ENCODE measurements at regions not wholly inside any gene's neighbourhood (a gene's known extent, or its start where the extent isn't known, plus 50 kb on each side); places are given as distances from the start of the nearest gene placed in this dataset.

GRCh38 chr10:133027482-133027881 is 60.2 kb upstream of the ADGRA1 start:
- TF ChIP-seq EGR1 (IDR thresholded peaks at IDR 0.05; ENCODE audit: low read depth in 2 of 2) (no peak), CTCF (IDR thresholded peaks at IDR 0.05; ENCODE audit: low read depth, low read length, missing input control) (no peak), GABPA (IDR thresholded peaks at IDR 0.05 in 1 of 2, conservative IDR thresholded peaks at IDR 0.05 in 1 of 2) (no peak), JUND (IDR thresholded peaks at IDR 0.05) (no peak), YY1 (IDR thresholded peaks at IDR 0.05) (no peak), RXRA (IDR thresholded peaks at IDR 0.05) (no peak), ZBTB33 (IDR thresholded peaks at IDR 0.05) (no peak), ATF3 (IDR thresholded peaks at IDR 0.05) (no peak), MAX (IDR thresholded peaks at IDR 0.05) (no peak), NR2F2 (IDR thresholded peaks at IDR 0.05) (no peak)
- Histone ChIP-seq H3K9me3 (ENCODE audit: control insufficient read depth in 4 of 4, low read length in 3 of 4) (no peaks in the 10 kb centered on the region), H3K27me3 (ENCODE audit: control insufficient read depth in 4 of 4, insufficient read depth in 4 of 4, low read length in 3 of 4) (peaks cover 0 to 2% (median 0%) of the 10 kb centered on the region in 4 donors), H3K36me3 (ENCODE audit: control insufficient read depth in 4 of 4, insufficient read depth in 3 of 4, low read depth in 1 of 4, low read length in 3 of 4) (no peaks in the 10 kb centered on the region), H3K27ac (ENCODE audit: low read depth in 1 of 2, low read length in 2 of 2) (no peak overlapping the region), H3K4me3 (ENCODE audit: low read depth in 1 of 3, low read length in 3 of 3) (no peak overlapping the region), H3K4me1 (ENCODE audit: control insufficient read depth in 4 of 4, insufficient read depth in 4 of 4, low read length in 3 of 4) (no peaks in the 10 kb centered on the region), H3K9ac (ENCODE audit: low read depth in 1 of 2, low read length in 2 of 2) (no peak overlapping the region)
- WGBS: 60% methylated on average over 13 of the region's 13 CpGs
- DNase-seq (ENCODE audit: low spot score): no peak

GRCh38 chr10:133026726-133027395 is 60.9 kb upstream of the ADGRA1 start:
- Histone ChIP-seq H3K4me3 (ENCODE audit: low read depth in 1 of 3, low read length in 3 of 3) (no peak overlapping the region), H3K4me1 (ENCODE audit: control insufficient read depth in 4 of 4, insufficient read depth in 4 of 4, low read length in 3 of 4) (no peaks in the 10 kb centered on the region), H3K27me3 (ENCODE audit: control insufficient read depth in 4 of 4, insufficient read depth in 4 of 4, low read length in 3 of 4) (peaks cover 0 to 2% (median 0%) of the 10 kb centered on the region in 4 donors), H3K9ac (ENCODE audit: low read depth in 1 of 2, low read length in 2 of 2) (no peak overlapping the region), H3K27ac (ENCODE audit: low read depth in 1 of 2, low read length in 2 of 2) (no peak overlapping the region), H3K36me3 (ENCODE audit: control insufficient read depth in 4 of 4, insufficient read depth in 3 of 4, low read depth in 1 of 4, low read length in 3 of 4) (no peaks in the 10 kb centered on the region), H3K9me3 (ENCODE audit: control insufficient read depth in 4 of 4, low read length in 3 of 4) (no peaks in the 10 kb centered on the region)
- WGBS: 80% methylated on average over 22 of the region's 22 CpGs
- DNase-seq (ENCODE audit: low spot score): no peak
- no peak for TF ChIP-seq TAF1 (conservative IDR thresholded peaks at IDR 0.05)
- no peak for TF ChIP-seq GABPA (IDR thresholded peaks at IDR 0.05 in 1 of 2, conservative IDR thresholded peaks at IDR 0.05 in 1 of 2)
- no peak for TF ChIP-seq MAX (IDR thresholded peaks at IDR 0.05)
- no peak for TF ChIP-seq FOXA2 (IDR thresholded peaks at IDR 0.05)
- no peak for TF ChIP-seq ZBTB33 (IDR thresholded peaks at IDR 0.05)
- no peak for TF ChIP-seq JUND (IDR thresholded peaks at IDR 0.05)
- no peak for TF ChIP-seq RAD21 (IDR thresholded peaks at IDR 0.05)
- no peak for TF ChIP-seq CTCF (IDR thresholded peaks at IDR 0.05; ENCODE audit: low read depth, low read length, missing input control)
- TF ChIP-seq RXRA (IDR thresholded peaks at IDR 0.05): no peak
